Breast epithelium (tissue), 3 donors: ENCODE measurements at regions not wholly inside any gene's neighbourhood (a gene's known extent, or its start where the extent isn't known, plus 50 kb on each side); places are given as distances from the start of the nearest gene placed in this dataset.

Experiments used
- CTCF ChIP-seq, 3 donors: fragments of 450-650 bp; IDR thresholded peaks; one replicate each; pipeline ENCODE4 v1.5.1; 2016 to 2017; ENCODE audit warnings: antibody characterized with exemption in 3 of 3, mild to moderate bottlenecking in 3 of 3, moderate library complexity in 3 of 3
- POLR2A ChIP-seq: fragments of 450-650 bp; IDR thresholded peaks from one replicate; pipeline ENCODE4 v1.6.1; 2016; ENCODE audit warnings: antibody characterized with exemption, mild to moderate bottlenecking, moderate library complexity
- POLR2AphosphoS5 ChIP-seq, 3 donors: sonication (generic); formaldehyde crosslinking; IDR thresholded peaks; one replicate each; pipeline ENCODE4 v1.6.1; 2017; ENCODE audit warnings: antibody characterized with exemption in 3 of 3

DNA sequence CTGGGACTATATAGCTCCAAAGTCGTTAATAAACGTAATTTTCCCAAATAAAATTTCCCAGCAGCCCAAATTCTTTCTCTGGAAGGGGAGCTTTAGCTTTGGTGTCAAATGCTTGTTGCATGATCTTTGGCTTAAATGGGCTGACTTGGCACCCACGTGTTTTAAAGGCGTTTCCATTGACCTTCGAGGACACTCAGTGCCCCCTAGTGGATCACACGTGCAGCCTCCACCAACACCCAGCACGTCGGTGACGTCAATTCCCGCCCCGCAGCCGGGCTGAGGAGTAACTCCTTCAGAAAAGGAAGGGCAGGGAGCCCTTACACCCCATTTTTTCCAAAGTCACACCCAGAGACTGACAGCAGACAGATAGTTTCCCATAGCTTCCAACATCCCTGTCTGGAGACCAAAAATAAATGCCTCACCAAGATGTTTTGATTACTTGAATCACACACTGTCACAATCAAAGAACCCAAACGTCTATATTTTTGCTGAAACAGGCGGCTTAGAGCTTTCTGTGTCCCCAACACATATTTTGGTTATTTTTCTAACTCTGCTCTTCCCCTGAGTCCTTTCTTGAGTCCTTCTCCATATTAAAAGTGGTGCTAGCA, 707.9 kb downstream of the AACS start:
- TF ChIP-seq CTCF (IDR thresholded peaks at IDR 0.05) (no peak), POLR2A (no peak), POLR2AphosphoS5 (IDR thresholded peaks at IDR 0.05) (no peak)
